Nephron progenitor cell (in vitro differentiated cells): ENCODE measurements at regions not wholly inside any gene's neighbourhood (a gene's known extent, or its start where the extent isn't known, plus 50 kb on each side); places are given as distances from the start of the nearest gene placed in this dataset.

Experiments
- DNase-seq: peaks from one replicate; pipeline ENCODE4 v3.0.0; 2021
- H3K27ac Mint-ChIP-seq: 2 replicates; pipeline ENCODE4 v1.8.0; 2021; ENCODE audit warnings: mild to moderate bottlenecking, moderate library complexity, mixed read lengths
- H3K27me3 Mint-ChIP-seq: 2 replicates; pipeline ENCODE4 v1.8.0; 2021; ENCODE audit warnings: mild to moderate bottlenecking, low read depth, mixed read lengths; ENCODE audit not compliant: poor library complexity
- H3K36me3 Mint-ChIP-seq: 2 replicates; pipeline ENCODE4 v1.8.0; 2021; ENCODE audit warnings: low read depth, mixed read lengths
- H3K4me1 Mint-ChIP-seq: 2 replicates; pipeline ENCODE4 v1.8.0; 2021; ENCODE audit warnings: mixed read lengths
- H3K4me3 Mint-ChIP-seq: 2 replicates; pipeline ENCODE4 v1.8.0; 2021; ENCODE audit warnings: mild to moderate bottlenecking, moderate library complexity, mixed read lengths
- H3K9me3 Mint-ChIP-seq: 2 replicates; pipeline ENCODE4 v1.8.0; 2021; ENCODE audit warnings: mild to moderate bottlenecking, moderate library complexity, mixed read lengths
- CTCF ChIP-seq: fragments of 200-600 bp; sonication (generic); IDR thresholded peaks from 2 replicates; pipeline ENCODE4 v1.5.0; 2021; ENCODE audit warnings: antibody characterized with exemption

- Mint-ChIP-seq H3K27ac (no peak overlapping the region), H3K4me1 (no peaks in the 10 kb centered on the region), H3K36me3 (no peaks in the 10 kb centered on the region), H3K4me3 (no peak overlapping the region), H3K9me3 (no peaks in the 10 kb centered on the region), H3K27me3 (peaks cover 3% of the 10 kb centered on the region)
- DNase-seq = no peak
- no peak for TF ChIP-seq CTCF
These were observed 52.5 kb upstream of the SPTBN1 start for GRCh38 chr2:54403512-54404238.

- no peaks in the 10 kb centered on the region for H3K4me1 Mint-ChIP-seq
- no peak overlapping the region for H3K27ac Mint-ChIP-seq
- no peaks in the 10 kb centered on the region for H3K9me3 Mint-ChIP-seq
- no peak for TF ChIP-seq CTCF
- no peak for DNase-seq
- no peaks in the 10 kb centered on the region for H3K36me3 Mint-ChIP-seq
- no peak overlapping the region for H3K4me3 Mint-ChIP-seq
- H3K27me3 Mint-ChIP-seq = peaks cover 3% of the 10 kb centered on the region
These were observed 51.9 kb upstream of the SPTBN1 start for GRCh38 chr2:54404270-54404669.

GRCh38 chr2:54406031-54406430 is 50.1 kb upstream of the SPTBN1 start:
- Mint-ChIP-seq H3K4me1 (peaks cover 4% of the 10 kb centered on the region), H3K4me3 (no peak overlapping the region), H3K9me3 (no peaks in the 10 kb centered on the region), H3K27ac (no peak overlapping the region), H3K36me3 (no peaks in the 10 kb centered on the region), H3K27me3 (peaks cover 8% of the 10 kb centered on the region)
- no peak for DNase-seq
- no peak for TF ChIP-seq CTCF
